ENCODE measurements at regions not wholly inside any gene's neighbourhood (a gene's known extent, or its start where the extent isn't known, plus 50 kb on each side); places are given as distances from the start of the nearest gene placed in this dataset.

DNA sequence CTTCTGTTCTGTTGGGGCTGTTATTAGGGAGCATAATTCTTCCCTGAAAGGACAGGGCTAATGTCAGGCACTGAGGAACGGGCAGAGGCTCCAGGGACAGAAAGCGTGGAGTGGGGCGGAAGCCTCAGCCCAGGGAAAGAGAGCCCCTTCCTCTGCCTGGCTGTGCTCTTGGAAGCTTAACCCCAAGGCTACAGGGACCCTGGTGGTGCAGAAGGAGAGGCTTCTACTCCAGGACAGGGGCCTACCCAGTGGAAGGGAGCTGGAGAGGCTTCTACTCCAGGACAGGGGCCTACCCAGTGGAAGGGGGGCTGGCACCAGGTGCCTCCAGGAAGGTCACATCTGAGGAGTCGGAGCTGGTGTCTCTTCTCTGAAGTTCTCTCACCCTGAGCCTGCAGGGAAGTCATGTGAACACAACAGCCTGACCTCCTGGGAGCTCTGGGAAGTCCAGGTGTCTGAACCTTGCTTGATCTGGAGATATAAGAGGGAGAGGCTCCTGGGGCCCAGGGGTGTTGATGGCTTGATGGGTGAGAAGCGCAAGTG, 159.5 kb upstream of the SOX1 start:
- no peak for TF ChIP-seq POLR2A (IDR thresholded peaks at IDR 0.05; ENCODE audit: low read depth, low read length)
- TF ChIP-seq POLR2AphosphoS5 (IDR thresholded peaks at IDR 0.05; ENCODE audit: low read depth, low read length), result no peak
- no peak for TF ChIP-seq POU2F2 (IDR thresholded peaks at IDR 0.05; ENCODE audit: low read depth, low read length)
- no peak for TF ChIP-seq PAX5 (IDR thresholded peaks at IDR 0.05; ENCODE audit: insufficient read depth, low read length, severe bottlenecking)
- TF ChIP-seq TAF1 (IDR thresholded peaks at IDR 0.05; ENCODE audit: low read depth, low read length), result no peak

Measured in GM12891 (cell line).